Bronchial epithelial cell (primary cell): ENCODE measurements at regions not wholly inside any gene's neighbourhood (a gene's known extent, or its start where the extent isn't known, plus 50 kb on each side); places are given as distances from the start of the nearest gene placed in this dataset.
A peak's percentile ranks its signal among the peaks of the same experiment; 100 is the strongest.

Experiments
- DNase-seq: peaks from one replicate; pipeline ENCODE4 v3.0.0-alpha.2; 2010; ENCODE audit warnings: low read depth
- FAIRE-seq: peaks from 2 replicates; lab custom pipeline; 2011; peaks lifted over from hg19 to GRCh38; lab: Jason Lieb, UNC
- H3K27me3 ChIP-seq: 2 replicates; pipeline ENCODE4 v1.5.1; 2011; ENCODE audit warnings: low read length; ENCODE audit not compliant: control insufficient read depth, insufficient read depth
- H3K36me3 ChIP-seq: 2 replicates; pipeline ENCODE4 v1.5.1; 2011; ENCODE audit warnings: low read length; ENCODE audit not compliant: control insufficient read depth, insufficient read depth
- H3K4me3 ChIP-seq: 2 replicates; pipeline ENCODE4 v1.5.1; 2011; ENCODE audit warnings: mild to moderate bottlenecking, low read depth, low read length, control low read depth
- TF ChIP-seq, protein P1 (sequence below): IDR thresholded peaks from 2 replicates; pipeline ENCODE4 v1.5.1; 2011; ENCODE audit warnings: mild to moderate bottlenecking, moderate library complexity, low read length, control low read depth, inconsistent platforms; ENCODE audit not compliant: insufficient read depth, severe bottlenecking

DNA sequence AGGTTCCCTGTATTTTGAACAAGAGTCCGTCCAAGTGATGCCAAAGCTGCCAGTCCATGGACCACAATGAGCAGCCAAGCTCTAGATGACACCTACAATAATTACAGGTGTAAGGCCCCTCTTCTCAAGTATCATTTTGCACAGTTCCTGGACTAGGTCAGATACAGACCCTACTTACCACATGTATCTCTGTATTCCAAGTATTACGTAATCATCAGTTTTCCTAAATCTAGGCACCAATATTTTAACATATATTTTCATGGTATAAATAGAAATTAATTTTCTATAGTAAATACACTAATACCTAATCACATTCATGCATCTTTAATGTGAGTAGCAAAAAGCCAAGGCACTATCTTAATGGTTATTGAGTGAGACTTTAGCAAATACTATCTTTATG lies 157.0 kb upstream of the PRSS1 start:
- DNase-seq (no peak), FAIRE-seq (no peak)
- TF ChIP-seq, protein P1, sequence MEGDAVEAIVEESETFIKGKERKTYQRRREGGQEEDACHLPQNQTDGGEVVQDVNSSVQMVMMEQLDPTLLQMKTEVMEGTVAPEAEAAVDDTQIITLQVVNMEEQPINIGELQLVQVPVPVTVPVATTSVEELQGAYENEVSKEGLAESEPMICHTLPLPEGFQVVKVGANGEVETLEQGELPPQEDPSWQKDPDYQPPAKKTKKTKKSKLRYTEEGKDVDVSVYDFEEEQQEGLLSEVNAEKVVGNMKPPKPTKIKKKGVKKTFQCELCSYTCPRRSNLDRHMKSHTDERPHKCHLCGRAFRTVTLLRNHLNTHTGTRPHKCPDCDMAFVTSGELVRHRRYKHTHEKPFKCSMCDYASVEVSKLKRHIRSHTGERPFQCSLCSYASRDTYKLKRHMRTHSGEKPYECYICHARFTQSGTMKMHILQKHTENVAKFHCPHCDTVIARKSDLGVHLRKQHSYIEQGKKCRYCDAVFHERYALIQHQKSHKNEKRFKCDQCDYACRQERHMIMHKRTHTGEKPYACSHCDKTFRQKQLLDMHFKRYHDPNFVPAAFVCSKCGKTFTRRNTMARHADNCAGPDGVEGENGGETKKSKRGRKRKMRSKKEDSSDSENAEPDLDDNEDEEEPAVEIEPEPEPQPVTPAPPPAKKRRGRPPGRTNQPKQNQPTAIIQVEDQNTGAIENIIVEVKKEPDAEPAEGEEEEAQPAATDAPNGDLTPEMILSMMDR, result no peak
- Histone ChIP-seq H3K36me3 (no peaks in the 10 kb centered on the region), H3K27me3 (peaks cover 2% of the 10 kb centered on the region), H3K4me3 (no peak overlapping the region)

DNA sequence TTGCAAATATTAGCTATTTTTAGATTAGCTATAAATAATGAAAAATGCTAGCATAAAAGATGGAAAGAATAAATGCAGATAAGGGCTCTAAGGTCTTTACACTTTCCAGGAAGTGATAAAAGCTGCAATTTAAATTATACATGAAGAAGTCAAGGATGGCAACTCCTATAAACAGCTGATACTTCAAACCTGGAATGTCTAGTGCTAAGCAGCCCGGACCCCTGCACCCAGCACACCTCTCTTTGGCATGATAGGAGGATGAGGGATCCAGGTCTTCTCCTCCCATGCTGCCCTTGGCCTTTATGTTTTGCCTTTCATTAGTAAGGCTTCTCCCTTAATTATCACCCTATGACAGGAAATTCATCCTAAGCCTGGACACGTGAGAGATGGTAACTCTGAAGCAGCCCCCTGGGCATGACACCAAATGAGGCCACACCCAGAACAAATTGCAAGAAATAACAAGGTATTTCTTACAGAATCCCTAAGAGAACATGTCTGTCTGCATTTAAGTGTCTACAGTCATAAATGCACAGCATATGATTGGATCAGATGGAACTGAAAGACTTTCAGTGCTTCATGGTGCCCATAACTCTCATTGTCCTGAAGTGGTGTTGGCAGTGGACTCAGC lies 158.3 kb upstream of the PRSS1 start:
- no peaks in the 10 kb centered on the region for H3K36me3 ChIP-seq
- no peak overlapping the region for H3K4me3 ChIP-seq
- DNase-seq (no peak), FAIRE-seq (no peak)
- H3K27me3 ChIP-seq, result peaks cover 2% of the 10 kb centered on the region
- TF ChIP-seq, protein P1, result no peak

DNA sequence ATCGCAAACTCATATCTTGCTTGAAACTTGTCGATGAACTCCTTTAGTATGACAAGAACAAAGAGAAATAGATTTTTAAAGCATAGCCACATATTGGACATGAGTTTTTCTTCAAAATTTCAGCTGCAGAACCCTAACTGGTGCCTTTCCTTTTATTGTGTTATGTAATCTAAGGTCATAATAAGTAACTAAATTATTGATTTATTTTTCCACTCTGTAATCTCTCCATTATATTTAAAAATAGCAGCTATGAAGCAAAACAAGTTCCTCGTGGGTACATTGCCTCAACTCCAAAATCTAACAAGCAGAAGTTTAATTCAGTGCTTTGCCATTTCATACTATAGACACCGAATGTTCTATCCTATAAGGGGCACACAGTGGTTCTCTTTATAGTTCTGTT lies 159.2 kb upstream of the PRSS1 start:
- no peaks in the 10 kb centered on the region for H3K36me3 ChIP-seq
- H3K27me3 ChIP-seq, result peaks cover 2% of the 10 kb centered on the region
- H3K4me3 ChIP-seq, result no peak overlapping the region
- FAIRE-seq (no peak), DNase-seq (no peak)
- TF ChIP-seq, protein P1, result no peak

DNA sequence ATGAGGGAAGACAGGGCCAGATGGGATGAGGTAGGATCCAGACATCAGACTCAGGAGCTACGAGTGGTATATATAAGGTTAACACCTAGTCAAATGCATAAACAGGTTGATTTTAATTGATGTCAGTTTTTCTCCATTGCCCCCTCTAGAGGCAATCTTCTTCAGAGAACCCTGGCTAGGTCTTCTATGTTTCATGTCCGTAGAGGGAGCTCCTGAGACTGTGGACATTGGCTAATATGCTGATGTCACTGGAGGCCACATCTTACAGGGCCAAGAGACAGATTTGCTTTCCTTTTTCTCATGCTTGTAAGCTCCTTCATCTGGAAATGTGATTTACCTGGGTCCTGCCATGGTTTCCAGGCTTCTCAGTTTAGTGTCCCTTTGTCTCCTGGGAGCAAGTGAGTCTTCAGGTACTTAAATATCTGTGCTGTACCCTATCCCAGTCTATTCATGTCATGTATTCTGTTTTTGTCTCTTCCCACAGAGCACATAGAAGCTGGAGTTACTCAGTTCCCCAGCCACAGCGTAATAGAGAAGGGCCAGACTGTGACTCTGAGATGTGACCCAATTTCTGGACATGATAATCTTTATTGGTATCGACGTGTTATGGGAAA lies 161.6 kb upstream of the PRSS1 start:
- Histone ChIP-seq H3K27me3 (no peaks in the 10 kb centered on the region), H3K36me3 (no peaks in the 10 kb centered on the region), H3K4me3 (no peak overlapping the region)
- FAIRE-seq (no peak), DNase-seq (peak; percentile 82)
- TF ChIP-seq, protein P1, result peak; percentile 85

DNA sequence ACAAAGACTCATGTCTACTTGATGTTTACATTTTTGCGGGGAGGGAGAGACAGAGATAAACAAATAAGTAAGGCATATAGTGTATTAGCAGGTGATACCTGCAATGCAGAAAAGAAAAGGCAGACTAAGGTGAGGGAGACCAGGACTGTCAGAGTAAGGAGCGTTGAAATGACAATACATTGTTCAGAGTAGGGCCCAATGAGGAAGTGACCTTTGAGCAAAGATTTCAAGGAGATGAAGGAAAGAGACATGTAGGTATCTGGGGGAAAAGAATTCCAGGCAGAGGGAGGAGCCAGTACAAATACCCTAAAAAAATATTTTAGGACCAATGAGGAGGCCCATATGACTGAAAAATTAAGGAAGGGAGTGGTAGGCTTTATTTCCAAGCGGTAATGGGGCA lies 162.7 kb upstream of the PRSS1 start:
- TF ChIP-seq, protein P1, result no peak
- H3K4me3 ChIP-seq, result no peak overlapping the region
- FAIRE-seq, result no peak

More for the DNA sequence above, 162.7 kb upstream of the PRSS1 start:
- no peaks in the 10 kb centered on the region for H3K36me3 ChIP-seq
- H3K27me3 ChIP-seq, result no peaks in the 10 kb centered on the region
- no peak for DNase-seq
